ENCODE measurements at regions not wholly inside any gene's neighbourhood (a gene's known extent, or its start where the extent isn't known, plus 50 kb on each side); places are given as distances from the start of the nearest gene placed in this dataset.
A peak's percentile ranks its signal among the peaks of the same experiment; 100 is the strongest.

- H3K4me1 Mint-ChIP-seq (ENCODE audit: insufficient read depth, unreplicated experiment), result peaks cover 6% of the 10 kb centered on the region
- H3K9me3 Mint-ChIP-seq (ENCODE audit: unreplicated experiment), result no peaks in the 10 kb centered on the region
- CTCF ChIA-PET, result interaction anchor here (0.8 kb wide), 1 partner anchor 235 kb away, joined by 3 read pairs; no protein-coding TSS in a partner anchor
- DNase-seq (ENCODE audit: unreplicated experiment), result peak; percentile 12
- no peaks in the 10 kb centered on the region for H3K27me3 Mint-ChIP-seq (ENCODE audit: insufficient read depth, unreplicated experiment)
- H3K27ac Mint-ChIP-seq (ENCODE audit: low read depth, unreplicated experiment), result no peak overlapping the region
- POLR2A ChIA-PET, result no interaction called here
- TF ChIP-seq CTCF (IDR thresholded peaks at IDR 0.05; ENCODE audit: unreplicated experiment), result no peak
- no peaks in the 10 kb centered on the region for H3K36me3 Mint-ChIP-seq (ENCODE audit: insufficient read depth, unreplicated experiment)
- no peak overlapping the region for H3K4me3 Mint-ChIP-seq (ENCODE audit: unreplicated experiment)
- intact Hi-C loops (cut with micrococcal nuclease), result no loop called here
- BruUV-seq (replicated peaks), result no TSS peak
These were observed 88.1 kb downstream of the SPANXN3 start for GRCh38 chrX:143429131-143429530.

DNA sequence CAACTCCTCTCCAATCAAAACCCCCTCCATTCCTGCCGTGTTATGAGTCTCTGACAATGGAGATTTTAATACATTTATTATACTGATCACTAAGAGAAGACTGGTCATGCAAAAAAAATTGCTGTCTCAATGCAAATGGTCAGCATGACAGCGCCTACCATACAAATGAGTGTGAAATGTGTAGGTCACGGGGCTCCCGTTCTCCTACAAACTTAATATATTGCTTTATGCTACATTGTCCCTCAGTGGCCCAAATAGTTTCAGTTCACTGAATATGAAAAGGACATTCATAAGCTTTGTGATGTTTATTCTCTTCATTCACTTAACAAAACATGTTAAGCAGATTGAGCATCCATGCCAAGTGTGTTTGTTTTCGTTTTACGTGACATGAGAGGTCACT is 116.1 kb downstream of the SPANXN3 start:
- no peaks in the 10 kb centered on the region for H3K36me3 Mint-ChIP-seq (ENCODE audit: insufficient read depth, unreplicated experiment)
- no peaks in the 10 kb centered on the region for H3K4me1 Mint-ChIP-seq (ENCODE audit: insufficient read depth, unreplicated experiment)
- no peak overlapping the region for H3K27ac Mint-ChIP-seq (ENCODE audit: low read depth, unreplicated experiment)
- CTCF ChIA-PET, result no interaction called here
- peaks cover 3% of the 10 kb centered on the region for H3K27me3 Mint-ChIP-seq (ENCODE audit: insufficient read depth, unreplicated experiment)
- no peaks in the 10 kb centered on the region for H3K9me3 Mint-ChIP-seq (ENCODE audit: unreplicated experiment)
- POLR2A ChIA-PET, result interaction anchor here (0.9 kb wide), 1 partner anchor 9 kb away, joined by 5 read pairs; no protein-coding TSS in a partner anchor
- TF ChIP-seq CTCF (IDR thresholded peaks at IDR 0.05; ENCODE audit: unreplicated experiment), result no peak
- no peak for DNase-seq (ENCODE audit: unreplicated experiment)
- intact Hi-C loops (cut with micrococcal nuclease), result no loop called here
- BruUV-seq (replicated peaks), result no TSS peak
- peak overlapping the region; percentile 34 for H3K4me3 Mint-ChIP-seq (ENCODE audit: unreplicated experiment)

GRCh38 chrX:143378851-143379250 is 138.4 kb downstream of the SPANXN3 start:
- Mint-ChIP-seq H3K36me3 (ENCODE audit: insufficient read depth, unreplicated experiment) (no peaks in the 10 kb centered on the region), H3K9me3 (ENCODE audit: unreplicated experiment) (peaks cover 14% of the 10 kb centered on the region), H3K4me3 (ENCODE audit: unreplicated experiment) (no peak overlapping the region), H3K27ac (ENCODE audit: low read depth, unreplicated experiment) (no peak overlapping the region), H3K27me3 (ENCODE audit: insufficient read depth, unreplicated experiment) (no peaks in the 10 kb centered on the region), H3K4me1 (ENCODE audit: insufficient read depth, unreplicated experiment) (no peaks in the 10 kb centered on the region)
- no TSS peak for BruUV-seq (replicated peaks)
- DNase-seq (ENCODE audit: unreplicated experiment), result peak; percentile 9
- intact Hi-C loops (cut with micrococcal nuclease), result no loop called here
- CTCF ChIA-PET, result no interaction called here
- no peak for TF ChIP-seq CTCF (IDR thresholded peaks at IDR 0.05; ENCODE audit: unreplicated experiment)
- POLR2A ChIA-PET, result no interaction called here

GRCh38 chrX:143363419-143363818 is 153.9 kb downstream of the SPANXN3 start:
- H3K4me1 Mint-ChIP-seq (ENCODE audit: insufficient read depth, unreplicated experiment), result no peaks in the 10 kb centered on the region
- H3K9me3 Mint-ChIP-seq (ENCODE audit: unreplicated experiment), result peaks cover 8% of the 10 kb centered on the region
- no peak overlapping the region for H3K27ac Mint-ChIP-seq (ENCODE audit: low read depth, unreplicated experiment)
- TF ChIP-seq CTCF (IDR thresholded peaks at IDR 0.05; ENCODE audit: unreplicated experiment), result no peak
- ChIA-PET POLR2A (no interaction called here), CTCF (no interaction called here)
- intact Hi-C loops (cut with micrococcal nuclease), result no loop called here
- H3K36me3 Mint-ChIP-seq (ENCODE audit: insufficient read depth, unreplicated experiment), result no peaks in the 10 kb centered on the region
- no peak overlapping the region for H3K4me3 Mint-ChIP-seq (ENCODE audit: unreplicated experiment)
- no peak for DNase-seq (ENCODE audit: unreplicated experiment)
- no TSS peak for BruUV-seq (replicated peaks)
- no peaks in the 10 kb centered on the region for H3K27me3 Mint-ChIP-seq (ENCODE audit: insufficient read depth, unreplicated experiment)
